K562 (cell line): ENCODE measurements at regions not wholly inside any gene's neighbourhood (a gene's known extent, or its start where the extent isn't known, plus 50 kb on each side); places are given as distances from the start of the nearest gene placed in this dataset.

Experiments used
- ADNP ChIP-seq: fragments of 200-800 bp; sonication (Bioruptor generic); IDR thresholded peaks from 2 replicates; pipeline ENCODE4 v1.6.1; 2016; ENCODE audit warnings: missing genetic modification characterization, missing compliant biosample characterization
- CREM ChIP-seq: IDR thresholded peaks from 2 replicates; pipeline ENCODE4 v1.6.1; 2014; ENCODE audit warnings: antibody characterized with exemption, low read depth
- HDGF ChIP-seq: fragments of 450-650 bp; IDR thresholded peaks from 2 replicates; pipeline ENCODE4 v1.6.1; 2016
- NFIC ChIP-seq: fragments of 450-650 bp; IDR thresholded peaks from 2 replicates; pipeline ENCODE4 v1.6.1; 2017; ENCODE audit warnings: mild to moderate bottlenecking, inconsistent platforms
- RNF219 ChIP-seq: fragments of 250-450 bp; sonication (Bioruptor Pico); IDR thresholded peaks from 2 replicates; pipeline ENCODE4 v1.5.0; 2022; ENCODE audit warnings: mild to moderate bottlenecking
- ZNF354B ChIP-seq: fragments of 250-450 bp; sonication (Bioruptor Pico); IDR thresholded peaks from 2 replicates; pipeline ENCODE4 v1.4.0; 2020
- ZNF699 ChIP-seq: fragments of 250-450 bp; sonication (Bioruptor Pico); IDR thresholded peaks from 2 replicates; pipeline ENCODE4 v1.8.0; 2021; ENCODE audit warnings: mild to moderate bottlenecking, moderate library complexity; ENCODE audit not compliant: insufficient replicate concordance
- ZSCAN29 ChIP-seq: fragments of 450-650 bp; IDR thresholded peaks from 2 replicates; pipeline ENCODE4 v1.6.1; 2017
- TF ChIP-seq, protein P1 (sequence below), 2 experiments: fragments of 200-800 bp in 1 of 2; sonication (Bioruptor generic) in 1 of 2; sonication (generic) in 1 of 2; formaldehyde crosslinking in 1 of 2; IDR thresholded peaks in 1 of 2; conservative IDR thresholded peaks in 1 of 2; 2 replicates each; pipeline versions ENCODE4 v1.5.0 to v1.6.1; 2016 to 2020; ENCODE audit warnings: missing compliant biosample characterization in 1 of 2, missing genetic modification characterization in 1 of 2, missing genetic modification reagents in 1 of 2
- TF ChIP-seq, protein P2 (sequence below): fragments of 250-450 bp; sonication (Bioruptor Pico); IDR thresholded peaks from 2 replicates; pipeline ENCODE4 v1.5.0; 2021

DNA sequence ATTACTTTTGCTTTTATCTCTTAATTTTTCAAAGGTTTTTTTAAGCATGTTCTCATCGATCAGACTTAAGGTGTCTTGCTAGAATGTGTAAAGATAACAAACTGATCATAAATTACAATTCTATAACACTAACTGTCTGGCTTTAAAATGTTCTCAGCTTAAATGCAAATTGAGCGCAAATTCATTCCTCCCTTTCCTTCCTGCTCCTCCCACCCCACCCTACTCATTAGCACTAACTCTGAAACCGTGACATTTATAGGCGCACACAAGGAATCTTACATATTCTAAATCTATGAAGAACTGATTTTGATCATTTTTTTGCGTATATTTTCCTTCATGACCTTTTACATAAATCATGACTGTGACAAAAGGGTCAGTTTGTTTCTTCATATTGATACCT lies 590.0 kb upstream of the DIAPH2 start (continued):
- TF ChIP-seq RNF219 (CRISPR knock-in tag) (no peak), ZNF699 (no peak), ZNF354B (CRISPR knock-in tag) (no peak), ZSCAN29 (no peak), ADNP (tag) (no peak), NFIC (no peak), CREM (no peak), HDGF (no peak)
- TF ChIP-seq, protein P1, sequence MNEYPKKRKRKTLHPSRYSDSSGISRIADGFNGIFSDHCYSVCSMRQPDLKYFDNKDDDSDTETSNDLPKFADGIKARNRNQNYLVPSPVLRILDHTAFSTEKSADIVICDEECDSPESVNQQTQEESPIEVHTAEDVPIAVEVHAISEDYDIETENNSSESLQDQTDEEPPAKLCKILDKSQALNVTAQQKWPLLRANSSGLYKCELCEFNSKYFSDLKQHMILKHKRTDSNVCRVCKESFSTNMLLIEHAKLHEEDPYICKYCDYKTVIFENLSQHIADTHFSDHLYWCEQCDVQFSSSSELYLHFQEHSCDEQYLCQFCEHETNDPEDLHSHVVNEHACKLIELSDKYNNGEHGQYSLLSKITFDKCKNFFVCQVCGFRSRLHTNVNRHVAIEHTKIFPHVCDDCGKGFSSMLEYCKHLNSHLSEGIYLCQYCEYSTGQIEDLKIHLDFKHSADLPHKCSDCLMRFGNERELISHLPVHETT (CRISPR knock-in tag; conservative IDR thresholded peaks at IDR 0.05 in 1 of 2, IDR thresholded peaks at IDR 0.05 in 1 of 2): no peak
- TF ChIP-seq, protein P2, sequence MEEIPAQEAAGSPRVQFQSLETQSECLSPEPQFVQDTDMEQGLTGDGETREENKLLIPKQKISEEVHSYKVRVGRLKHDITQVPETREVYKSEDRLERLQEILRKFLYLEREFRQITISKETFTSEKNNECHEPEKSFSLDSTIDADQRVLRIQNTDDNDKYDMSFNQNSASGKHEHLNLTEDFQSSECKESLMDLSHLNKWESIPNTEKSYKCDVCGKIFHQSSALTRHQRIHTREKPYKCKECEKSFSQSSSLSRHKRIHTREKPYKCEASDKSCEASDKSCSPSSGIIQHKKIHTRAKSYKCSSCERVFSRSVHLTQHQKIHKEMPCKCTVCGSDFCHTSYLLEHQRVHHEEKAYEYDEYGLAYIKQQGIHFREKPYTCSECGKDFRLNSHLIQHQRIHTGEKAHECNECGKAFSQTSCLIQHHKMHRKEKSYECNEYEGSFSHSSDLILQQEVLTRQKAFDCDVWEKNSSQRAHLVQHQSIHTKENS (CRISPR knock-in tag): no peak
